Large intestine (tissue), 3 donors: ENCODE measurements at regions not wholly inside any gene's neighbourhood (a gene's known extent, or its start where the extent isn't known, plus 50 kb on each side); places are given as distances from the start of the nearest gene placed in this dataset.

Source experiments
- DNase-seq, 2 donors: peaks; one replicate each; pipeline versions ENCODE4 v3.0.0 to v3.0.0-alpha.2; 2013
- H3K27ac ChIP-seq: one replicate; pipeline ENCODE4 v1.5.1; 2013; ENCODE audit warnings: low read length
- H3K27me3 ChIP-seq: 2 replicates; pipeline ENCODE4 v1.6.1; 2013; ENCODE audit warnings: low read length; ENCODE audit not compliant: control insufficient read depth, insufficient read depth
- H3K36me3 ChIP-seq: 2 replicates; pipeline ENCODE4 v1.6.1; 2013; ENCODE audit warnings: low read length; ENCODE audit not compliant: control insufficient read depth, insufficient read depth
- H3K4me1 ChIP-seq: one replicate; pipeline ENCODE4 v1.6.1; 2013; ENCODE audit warnings: low read length; ENCODE audit not compliant: control insufficient read depth, insufficient read depth
- H3K4me3 ChIP-seq: one replicate; pipeline ENCODE4 v1.5.1; 2013; ENCODE audit warnings: low read length
- H3K9me3 ChIP-seq: one replicate; pipeline ENCODE4 v1.6.1; 2013; ENCODE audit warnings: mild to moderate bottlenecking, low read depth, low read length, moderate library complexity; ENCODE audit not compliant: control insufficient read depth
- WGBS: methylation state at CpG from one replicate; pipeline ENCODE4 v1.1.5; 2013; ENCODE audit warnings: low lambda C conversion rate; ENCODE audit not compliant: insufficient coverage; 5-methylcytosine and 5-hydroxymethylcytosine counted together

DNA sequence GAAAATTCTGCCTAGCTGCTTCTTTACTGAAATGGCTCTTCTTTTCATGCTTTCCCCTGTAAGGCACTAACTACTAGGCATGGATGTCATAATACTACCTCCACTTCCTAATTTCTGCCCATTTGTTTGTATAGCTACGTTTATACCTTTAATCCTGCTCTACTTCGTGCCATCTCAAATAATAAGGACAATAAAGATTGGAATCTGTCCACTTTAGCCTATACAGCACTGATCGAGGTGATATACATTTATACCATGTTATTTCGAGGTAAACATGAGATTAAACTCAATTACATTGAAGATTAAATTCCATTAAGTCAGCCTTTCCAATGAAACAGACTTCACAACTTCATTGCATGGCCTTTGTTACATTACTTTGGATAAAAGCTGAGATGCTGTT, 390.6 kb upstream of the MARCKS start:
- Histone ChIP-seq H3K36me3 (no peaks in the 10 kb centered on the region), H3K4me1 (no peaks in the 10 kb centered on the region), H3K9me3 (no peaks in the 10 kb centered on the region), H3K27me3 (no peaks in the 10 kb centered on the region), H3K27ac (no peak overlapping the region), H3K4me3 (no peak overlapping the region)
- no peak for DNase-seq
- WGBS: 80% methylated on average over 1 of the region's 4 CpGs

- H3K36me3 ChIP-seq: no peaks in the 10 kb centered on the region
- no peak for DNase-seq
- H3K27me3 ChIP-seq: no peaks in the 10 kb centered on the region
- no peak overlapping the region for H3K27ac ChIP-seq
- no CpG with 5 or more reads among the region's 1 CpG for WGBS
- no peak overlapping the region for H3K4me3 ChIP-seq
- H3K9me3 ChIP-seq: peaks cover 4% of the 10 kb centered on the region
- H3K4me1 ChIP-seq: no peaks in the 10 kb centered on the region
Measured at GRCh38 chr6:113475392-113475791, 381.8 kb upstream of the MARCKS start.

DNA sequence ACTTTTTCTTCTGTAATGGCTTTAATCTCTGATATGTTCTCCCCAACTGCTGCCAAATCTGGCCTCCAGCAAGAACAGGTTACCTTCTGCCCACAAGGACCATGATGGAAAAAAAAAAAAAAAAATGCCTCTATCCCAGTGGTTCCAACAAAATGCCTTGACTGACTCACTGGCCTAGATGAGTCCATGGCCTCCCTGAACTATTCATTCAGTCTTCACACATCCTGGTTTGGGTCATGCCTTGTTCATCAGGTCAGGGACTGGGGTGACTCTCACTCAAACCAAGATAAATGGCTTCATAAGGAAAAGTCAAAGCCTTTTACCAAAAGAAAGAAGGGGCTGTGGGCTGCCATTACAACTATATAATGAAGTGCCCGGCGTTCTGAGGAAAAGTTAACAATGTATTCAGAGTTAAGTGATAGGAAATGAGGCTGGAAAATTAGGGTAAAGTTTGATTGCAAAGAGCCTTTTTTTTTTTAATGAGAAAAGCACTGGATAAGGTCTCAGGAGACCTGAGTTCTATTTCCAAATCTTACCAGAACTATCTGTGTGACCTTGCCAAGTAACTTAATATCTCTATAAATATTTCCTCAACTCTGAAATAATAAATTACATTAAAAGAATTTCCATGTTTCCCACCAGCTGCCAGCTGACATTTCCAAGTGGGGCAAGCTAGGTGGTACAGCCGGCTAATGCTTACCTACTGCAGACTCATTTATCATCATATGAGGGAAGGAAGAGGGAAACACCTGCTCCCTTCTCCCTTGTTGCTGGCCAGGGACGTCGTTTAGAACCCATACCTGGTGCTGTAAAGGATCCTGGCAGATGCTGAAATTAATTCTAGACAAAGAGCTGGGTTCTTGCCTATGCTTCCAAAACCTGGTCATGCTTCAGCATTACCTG, 380.0 kb upstream of the MARCKS start:
- H3K27me3 ChIP-seq: no peaks in the 10 kb centered on the region
- H3K36me3 ChIP-seq: no peaks in the 10 kb centered on the region
- DNase-seq: no peak
- peaks cover 4% of the 10 kb centered on the region for H3K9me3 ChIP-seq
- no peak overlapping the region for H3K27ac ChIP-seq
- no peak overlapping the region for H3K4me3 ChIP-seq
- H3K4me1 ChIP-seq: no peaks in the 10 kb centered on the region
- whole genome bisulfite sequencing: 100% methylated on average over 2 of the region's 5 CpGs

DNA sequence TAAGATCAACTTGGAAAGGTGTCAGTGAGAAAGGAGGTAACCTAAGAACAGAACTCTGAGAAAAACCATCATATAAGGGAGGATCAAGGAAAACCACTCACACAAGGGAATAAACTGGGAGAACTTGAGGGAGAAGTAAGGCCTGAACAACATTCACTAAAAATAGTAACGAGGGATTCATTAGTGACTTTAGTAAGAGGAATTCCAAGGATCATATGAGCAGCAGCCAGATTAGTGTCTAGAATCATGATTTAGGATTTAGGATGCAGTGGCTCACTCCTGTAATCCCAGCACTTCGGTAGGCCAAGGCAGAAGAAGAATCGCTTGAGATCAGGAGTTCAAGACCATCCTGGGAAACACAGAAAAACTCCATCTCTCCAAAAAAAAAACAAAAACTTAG, 376.5 kb upstream of the MARCKS start:
- no peaks in the 10 kb centered on the region for H3K36me3 ChIP-seq

DNA sequence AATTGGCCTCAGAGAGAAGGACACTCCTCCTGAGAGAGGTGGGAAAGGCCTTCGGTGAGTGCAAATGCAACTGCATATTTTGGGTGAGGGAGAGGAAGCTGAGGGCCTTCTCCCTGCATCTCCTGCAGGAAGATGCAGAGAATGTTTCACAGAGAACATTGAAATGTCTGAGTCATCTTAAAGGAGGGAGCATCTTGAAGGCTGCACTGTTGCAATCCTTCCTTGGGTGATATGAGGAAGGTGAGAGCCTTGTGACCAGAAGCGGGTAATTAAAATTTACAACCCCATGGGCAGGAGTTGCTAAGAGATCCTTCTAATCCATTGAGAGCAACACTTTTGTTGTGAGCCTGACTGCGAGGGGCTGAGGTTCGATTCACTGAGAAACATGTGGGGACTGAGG, 375.7 kb upstream of the MARCKS start:
- H3K36me3 ChIP-seq: no peaks in the 10 kb centered on the region
- peak overlapping the region; percentile 9 for H3K27ac ChIP-seq
- no CpG with 5 or more reads among the region's 4 CpGs for WGBS
- peak; percentile 73 to 80 for DNase-seq
- no peaks in the 10 kb centered on the region for H3K4me1 ChIP-seq
- no peak overlapping the region for H3K4me3 ChIP-seq
- no peaks in the 10 kb centered on the region for H3K9me3 ChIP-seq
- H3K27me3 ChIP-seq: no peaks in the 10 kb centered on the region

More for the DNA sequence above, 376.5 kb upstream of the MARCKS start:
- no CpG with 5 or more reads among the region's 3 CpGs for WGBS
- Histone ChIP-seq H3K27me3 (no peaks in the 10 kb centered on the region), H3K4me1 (no peaks in the 10 kb centered on the region), H3K9me3 (no peaks in the 10 kb centered on the region), H3K27ac (no peak overlapping the region), H3K4me3 (no peak overlapping the region)
- no peak for DNase-seq

DNA sequence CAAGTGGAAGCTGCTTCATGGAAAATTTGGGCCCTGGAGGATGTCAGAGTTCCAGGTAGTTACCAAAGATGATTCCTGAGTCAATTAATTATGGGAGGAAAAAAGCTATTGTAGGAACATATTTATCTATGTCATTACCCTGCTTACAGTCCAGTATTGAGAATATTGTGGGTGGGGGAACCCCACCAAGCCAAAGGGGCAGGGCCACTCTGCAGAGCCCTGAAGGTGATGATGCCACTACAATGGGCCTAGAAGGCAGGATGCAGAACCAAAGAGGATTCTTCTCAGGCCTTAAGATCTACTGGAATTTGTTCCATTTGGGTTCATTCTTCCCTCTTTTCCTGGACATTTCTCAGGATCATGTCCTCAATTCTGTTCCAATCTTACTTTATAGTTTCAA, 375.2 kb upstream of the MARCKS start:
- Histone ChIP-seq H3K4me3 (no peak overlapping the region), H3K36me3 (no peaks in the 10 kb centered on the region), H3K27ac (peak overlapping the region; percentile 9), H3K4me1 (no peaks in the 10 kb centered on the region), H3K27me3 (no peaks in the 10 kb centered on the region), H3K9me3 (no peaks in the 10 kb centered on the region)
- no peak for DNase-seq

GRCh38 chr6:113482771-113483170, 374.4 kb upstream of the MARCKS start:
- Histone ChIP-seq H3K27me3 (no peaks in the 10 kb centered on the region), H3K4me1 (no peaks in the 10 kb centered on the region), H3K27ac (no peak overlapping the region), H3K4me3 (no peak overlapping the region), H3K36me3 (no peaks in the 10 kb centered on the region), H3K9me3 (no peaks in the 10 kb centered on the region)
- WGBS: no CpG with 5 or more reads among the region's 3 CpGs
- DNase-seq: no peak

GRCh38 chr6:113486199-113486598, 370.9 kb upstream of the MARCKS start:
- peak; percentile 58 to 75 for DNase-seq
- Histone ChIP-seq H3K27me3 (no peaks in the 10 kb centered on the region), H3K9me3 (no peaks in the 10 kb centered on the region), H3K27ac (peak overlapping the region; percentile 43), H3K36me3 (no peaks in the 10 kb centered on the region), H3K4me1 (no peaks in the 10 kb centered on the region), H3K4me3 (no peak overlapping the region)
- WGBS: no CpG with 5 or more reads among the region's 2 CpGs

- no peaks in the 10 kb centered on the region for H3K4me1 ChIP-seq
- H3K27me3 ChIP-seq: no peaks in the 10 kb centered on the region
- no peaks in the 10 kb centered on the region for H3K9me3 ChIP-seq
- no peaks in the 10 kb centered on the region for H3K36me3 ChIP-seq
- WGBS: 63% methylated on average over 2 of the region's 2 CpGs
- no peak overlapping the region for H3K27ac ChIP-seq
- no peak overlapping the region for H3K4me3 ChIP-seq
- DNase-seq: no peak
Measured at GRCh38 chr6:113487489-113488058, 369.6 kb upstream of the MARCKS start.

- DNase-seq: no peak
- H3K4me3 ChIP-seq: no peak overlapping the region
- no peaks in the 10 kb centered on the region for H3K36me3 ChIP-seq
- no peaks in the 10 kb centered on the region for H3K27me3 ChIP-seq
- H3K9me3 ChIP-seq: no peaks in the 10 kb centered on the region
- H3K4me1 ChIP-seq: no peaks in the 10 kb centered on the region
- no peak overlapping the region for H3K27ac ChIP-seq
- WGBS: 100% methylated on average over 1 of the region's 2 CpGs
Measured at GRCh38 chr6:113488061-113488460, 369.1 kb upstream of the MARCKS start.
